HG02798 (cell line): ENCODE measurements at regions not wholly inside any gene's neighbourhood (a gene's known extent, or its start where the extent isn't known, plus 50 kb on each side); places are given as distances from the start of the nearest gene placed in this dataset.
"Not testable (repeated sequence)": the region's sequence is repeated elsewhere in the genome, so short reads cannot be mapped to it uniquely, and the experiment has no call there.

Experiments
- ATAC-seq: cut with Tn5 transposase; IDR thresholded peaks from one replicate; pipeline ENCODE4 v1.9.1; 2021; ENCODE audit warnings: mild to moderate bottlenecking; ENCODE audit not compliant: unreplicated experiment, poor library complexity

- no peak for ATAC-seq
Measured at GRCh38 chr7:42688056-42688371, 223.9 kb downstream of the C7orf25 start.

- ATAC-seq: no peak
Measured at GRCh38 chr7:42687211-42688055, 224.4 kb downstream of the C7orf25 start.

GRCh38 chr7:42686594-42687156 lies 225.2 kb downstream of the C7orf25 start:
- ATAC-seq: no peak

GRCh38 chr7:42685911-42686310 lies 226.0 kb downstream of the C7orf25 start:
- no peak for ATAC-seq

GRCh38 chr7:42677751-42678699 lies 233.8 kb downstream of the C7orf25 start:
- no peak for ATAC-seq

DNA sequence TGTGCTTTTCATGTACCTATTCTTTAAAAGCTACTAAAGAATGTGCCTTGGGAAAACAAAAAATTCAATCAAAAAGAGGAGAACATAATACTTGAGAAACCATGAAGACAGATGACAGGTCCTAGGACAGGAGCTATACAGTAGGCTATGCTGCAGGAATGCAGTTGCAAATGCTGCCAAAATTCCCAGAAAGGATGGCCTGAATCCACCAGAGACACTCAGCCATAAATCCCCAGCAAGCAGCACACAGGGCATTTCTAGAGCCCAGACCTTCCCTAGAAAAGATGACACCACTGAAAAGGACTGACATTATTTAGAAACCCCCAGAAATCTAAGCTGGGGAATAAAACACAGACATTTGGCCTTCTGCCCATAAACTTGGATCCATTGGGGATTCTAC lies 237.3 kb downstream of the C7orf25 start:
- ATAC-seq: no peak

DNA sequence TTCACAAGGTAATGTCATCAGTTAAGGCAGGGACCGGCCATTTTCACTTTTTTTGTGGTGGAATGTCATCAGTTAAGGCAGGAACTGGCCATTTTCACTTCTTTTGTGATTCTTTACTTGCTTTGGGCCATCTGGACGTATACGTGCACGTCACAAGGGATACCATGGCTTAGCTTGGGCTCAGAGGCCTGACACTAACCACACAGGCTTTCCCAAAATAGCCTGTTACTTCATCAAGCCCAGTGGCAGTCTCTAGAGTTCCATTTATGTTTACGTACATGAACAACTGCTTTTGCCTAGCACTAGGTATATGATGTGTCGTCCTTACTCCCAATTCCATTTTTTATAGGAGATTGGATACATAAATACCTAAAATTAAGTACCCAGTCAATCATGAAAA lies 237.9 kb downstream of the C7orf25 start:
- no peak for ATAC-seq

- no peak for ATAC-seq
Measured at GRCh38 chr7:42672339-42672999, 239.4 kb downstream of the C7orf25 start.

- ATAC-seq: no peak
Measured at GRCh38 chr7:42671627-42672026, 240.2 kb downstream of the C7orf25 start.

GRCh38 chr7:42666994-42667393 lies 244.9 kb downstream of the C7orf25 start:
- no peak for ATAC-seq

DNA sequence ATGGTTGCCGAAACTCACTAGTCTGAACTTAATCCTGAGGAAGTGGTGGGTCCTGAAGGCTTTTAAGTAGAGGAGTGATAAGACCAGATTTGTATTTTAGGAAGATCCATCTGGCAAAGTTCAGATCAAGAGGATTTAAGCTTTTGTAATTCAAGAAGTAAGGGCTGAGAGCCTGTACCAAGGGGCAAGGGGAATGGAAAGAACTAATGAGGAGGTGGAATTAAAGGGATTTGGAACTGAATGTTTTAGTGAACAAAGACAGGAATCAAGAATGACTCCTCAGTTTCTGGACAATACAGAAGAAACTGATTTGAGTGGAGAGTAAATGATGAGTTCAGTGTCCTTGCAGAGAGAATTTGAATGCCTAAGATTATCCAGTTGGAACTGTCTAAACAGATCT lies 249.0 kb downstream of the C7orf25 start:
- ATAC-seq: no peak

GRCh38 chr7:42661312-42661711 lies 250.6 kb downstream of the C7orf25 start:
- ATAC-seq: no peak

GRCh38 chr7:42650701-42651100 lies 261.2 kb downstream of the C7orf25 start:
- ATAC-seq: no peak

GRCh38 chr7:42650171-42650570 lies 261.7 kb downstream of the C7orf25 start:
- ATAC-seq: no peak

GRCh38 chr7:42645906-42646305 lies 266.0 kb downstream of the C7orf25 start:
- no peak for ATAC-seq

DNA sequence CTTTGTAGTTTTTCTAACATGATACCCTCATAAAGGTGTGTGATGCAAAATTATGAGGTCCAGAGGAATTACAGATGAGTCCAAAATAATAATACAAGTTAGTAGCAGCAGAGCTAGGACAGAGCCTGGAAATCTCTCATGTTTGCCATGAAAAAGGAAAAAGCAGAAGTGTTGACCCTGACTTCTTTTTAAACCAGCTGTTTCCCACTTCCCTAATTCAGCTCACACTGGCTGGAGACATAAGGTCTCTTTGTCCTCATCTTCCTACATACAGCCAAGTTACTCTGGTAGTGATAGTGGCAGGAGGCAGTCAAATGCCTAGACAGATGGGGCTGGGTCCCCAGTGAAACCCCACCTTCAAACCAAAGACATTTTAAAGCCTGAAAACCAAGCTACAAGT lies 269.2 kb downstream of the C7orf25 start:
- no peak for ATAC-seq

GRCh38 chr7:42639930-42640329 lies 271.9 kb downstream of the C7orf25 start:
- ATAC-seq: no peak

DNA sequence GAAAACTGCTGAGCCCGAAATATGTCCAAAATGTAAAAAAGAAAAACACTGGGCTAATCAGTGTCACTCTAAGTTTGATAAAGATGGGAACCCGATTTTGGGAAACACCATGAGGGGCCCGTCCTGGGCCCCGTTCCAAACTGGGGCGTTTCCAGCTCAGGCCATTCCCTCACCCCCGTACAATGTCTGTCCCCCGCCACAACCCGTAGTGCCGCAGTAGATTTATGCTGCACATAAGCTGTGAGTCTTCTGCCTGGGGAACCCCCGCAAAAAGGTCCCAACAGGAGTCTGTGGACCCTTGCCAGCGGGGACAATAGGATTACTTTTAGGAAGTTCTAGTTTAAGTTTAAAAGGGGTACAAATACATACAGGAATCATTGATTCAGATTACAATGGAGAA lies 275.5 kb downstream of the C7orf25 start:
- ATAC-seq: not testable (repeated sequence)

DNA sequence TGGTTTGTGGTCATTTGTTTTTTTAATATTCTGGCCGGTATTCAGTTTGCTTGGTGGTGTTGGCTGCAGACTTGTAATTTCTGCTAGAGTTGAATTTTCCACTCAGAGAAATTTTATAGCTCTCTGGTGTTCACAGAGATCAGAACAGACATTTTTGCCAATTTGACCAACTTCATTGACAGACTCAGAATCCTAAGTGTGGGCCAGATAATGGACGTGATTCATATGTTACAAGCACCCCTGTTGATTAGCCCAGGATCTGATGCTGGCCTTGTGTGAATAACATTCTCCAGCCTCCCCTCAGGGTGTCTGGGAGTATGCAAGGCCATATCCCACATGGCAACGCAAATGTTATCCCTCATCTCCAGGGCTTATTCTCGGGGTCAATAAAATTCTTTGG lies 283.8 kb downstream of the C7orf25 start:
- ATAC-seq: no peak

DNA sequence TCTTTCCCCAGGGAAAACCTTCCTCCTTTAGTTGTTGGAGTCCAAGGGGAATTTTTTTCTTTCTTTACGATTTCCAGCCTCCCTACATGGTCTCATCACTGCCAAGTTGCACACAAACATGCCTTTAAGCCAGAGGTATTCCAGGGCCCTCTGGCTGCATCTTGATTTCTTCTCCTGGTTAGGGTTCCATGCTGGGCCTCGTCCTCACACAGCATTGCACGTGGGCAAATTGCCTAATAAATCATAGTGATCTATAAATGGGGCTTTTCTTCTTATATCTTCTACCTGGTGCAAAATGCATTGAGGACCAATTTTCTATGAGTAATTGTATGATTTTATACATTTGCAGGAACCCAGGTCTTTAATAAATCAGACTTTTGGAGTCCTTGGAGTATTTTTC lies 284.2 kb downstream of the C7orf25 start:
- ATAC-seq: no peak

- no peak for ATAC-seq
Measured at GRCh38 chr7:42627101-42627500, 284.8 kb downstream of the C7orf25 start.
